Body of pancreas (tissue), 4 donors: ENCODE measurements at regions not wholly inside any gene's neighbourhood (a gene's known extent, or its start where the extent isn't known, plus 50 kb on each side); places are given as distances from the start of the nearest gene placed in this dataset.

ENCODE experiments used
- ATAC-seq: fragments of 150-250 bp; one replicate; pipeline ENCODE4 v1.9.1; 2016
- DNase-seq, 4 donors: peaks; one replicate each; pipeline ENCODE4 v3.0.0-alpha.2; 2019
- H3K27ac ChIP-seq, 4 donors: fragments of 200-600 bp; sonication (generic); 1 replicate in 3 of 4; 2 replicates in 1 of 4; pipeline versions ENCODE4 v1.5.1 to v1.6.1; 2016 to 2019; ENCODE audit warnings: mild to moderate bottlenecking in 1 of 4, mixed read lengths in 1 of 4, moderate library complexity in 1 of 4
- H3K27me3 ChIP-seq, 2 donors: fragments of 200-600 bp; sonication (generic); one replicate each; pipeline ENCODE4 v1.6.0; 2016; ENCODE audit warnings: mild to moderate bottlenecking in 1 of 2
- H3K36me3 ChIP-seq, 2 donors: fragments of 200-600 bp; sonication (generic); replicated peaks in 1 of 2; 2 replicates each; pipeline ENCODE4 v1.5.1; 2016; ENCODE audit warnings: low read depth in 2 of 2; ENCODE audit not compliant: insufficient read depth in 1 of 2
- H3K4me1 ChIP-seq: fragments of 200-600 bp; sonication (generic); one replicate; pipeline ENCODE4 v1.6.0; 2016
- H3K4me3 ChIP-seq, 2 donors: fragments of 200-600 bp; sonication (generic); 1 replicate in 1 of 2; 2 replicates in 1 of 2; pipeline ENCODE4 v1.5.1; 2016 to 2019
- H3K9me3 ChIP-seq, 3 donors: fragments of 200-600 bp; sonication (generic); 1 replicate in 2 of 3; 2 replicates in 1 of 3; pipeline ENCODE4 v1.5.1; 2016
- POLR2A ChIP-seq, 3 donors: fragments of 450-650 bp; IDR thresholded peaks; one replicate each; pipeline ENCODE4 v1.6.1; 2016; ENCODE audit warnings: antibody characterized with exemption in 3 of 3, mild to moderate bottlenecking in 2 of 3
- whole genome bisulfite sequencing, 2 donors: methylation state at CpG; one replicate each; pipeline ENCODE4 v1.1.5; 2017; 5-methylcytosine and 5-hydroxymethylcytosine counted together
- intact Hi-C: fragments of 100-400 bp; cut with DNase I; formaldehyde crosslinking; loops from one replicate; pipeline ENCODE4 v1.15.1; 2023
- TF ChIP-seq, protein P1 (sequence below), 7 experiments: fragments of 450-650 bp in 4 of 7; fragments of 200-600 bp in 3 of 7; sonication (generic) in 3 of 7; IDR thresholded peaks; one replicate each; pipeline ENCODE4 v1.5.1; 2016 to 2019; ENCODE audit warnings: antibody characterized with exemption in 7 of 7

DNA sequence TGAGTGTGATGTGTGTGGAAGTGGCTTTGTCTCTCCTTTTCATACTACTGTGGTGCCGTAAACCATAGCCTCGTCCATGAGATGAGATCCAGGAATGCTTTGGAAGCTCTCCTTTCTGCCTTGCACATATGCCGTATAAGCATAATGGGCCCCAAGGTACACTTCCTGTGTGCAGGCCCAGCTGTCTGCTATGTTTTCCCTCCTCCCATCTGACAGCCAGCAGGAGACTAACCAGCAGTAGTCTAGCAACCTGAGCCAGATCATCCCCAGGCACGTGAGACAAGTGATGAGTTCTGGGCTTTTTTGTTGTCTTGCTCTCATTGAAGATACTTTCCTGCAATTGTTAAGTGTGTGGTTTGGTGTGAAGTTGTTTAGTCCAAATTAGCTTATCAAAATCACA, 555.5 kb upstream of the LRRTM4 start:
- no peaks in the 10 kb centered on the region for H3K36me3 ChIP-seq
- DNase-seq (peak in 1 of 4 donors; percentile 8), ATAC-seq (no peak)
- WGBS, 2 donors = 45 to 61% methylated on average over 4 of the region's 4 CpGs
- H3K27ac ChIP-seq = no peak overlapping the region
- no peaks in the 10 kb centered on the region for H3K9me3 ChIP-seq
- no peak overlapping the region for H3K4me3 ChIP-seq
- TF ChIP-seq, protein P1, sequence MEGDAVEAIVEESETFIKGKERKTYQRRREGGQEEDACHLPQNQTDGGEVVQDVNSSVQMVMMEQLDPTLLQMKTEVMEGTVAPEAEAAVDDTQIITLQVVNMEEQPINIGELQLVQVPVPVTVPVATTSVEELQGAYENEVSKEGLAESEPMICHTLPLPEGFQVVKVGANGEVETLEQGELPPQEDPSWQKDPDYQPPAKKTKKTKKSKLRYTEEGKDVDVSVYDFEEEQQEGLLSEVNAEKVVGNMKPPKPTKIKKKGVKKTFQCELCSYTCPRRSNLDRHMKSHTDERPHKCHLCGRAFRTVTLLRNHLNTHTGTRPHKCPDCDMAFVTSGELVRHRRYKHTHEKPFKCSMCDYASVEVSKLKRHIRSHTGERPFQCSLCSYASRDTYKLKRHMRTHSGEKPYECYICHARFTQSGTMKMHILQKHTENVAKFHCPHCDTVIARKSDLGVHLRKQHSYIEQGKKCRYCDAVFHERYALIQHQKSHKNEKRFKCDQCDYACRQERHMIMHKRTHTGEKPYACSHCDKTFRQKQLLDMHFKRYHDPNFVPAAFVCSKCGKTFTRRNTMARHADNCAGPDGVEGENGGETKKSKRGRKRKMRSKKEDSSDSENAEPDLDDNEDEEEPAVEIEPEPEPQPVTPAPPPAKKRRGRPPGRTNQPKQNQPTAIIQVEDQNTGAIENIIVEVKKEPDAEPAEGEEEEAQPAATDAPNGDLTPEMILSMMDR (IDR thresholded peaks at IDR 0.05) = no peak
- TF ChIP-seq POLR2A (IDR thresholded peaks at IDR 0.05) = no peak
- intact Hi-C loops = no loop called here
- no peaks in the 10 kb centered on the region for H3K27me3 ChIP-seq
- no peaks in the 10 kb centered on the region for H3K4me1 ChIP-seq

DNA sequence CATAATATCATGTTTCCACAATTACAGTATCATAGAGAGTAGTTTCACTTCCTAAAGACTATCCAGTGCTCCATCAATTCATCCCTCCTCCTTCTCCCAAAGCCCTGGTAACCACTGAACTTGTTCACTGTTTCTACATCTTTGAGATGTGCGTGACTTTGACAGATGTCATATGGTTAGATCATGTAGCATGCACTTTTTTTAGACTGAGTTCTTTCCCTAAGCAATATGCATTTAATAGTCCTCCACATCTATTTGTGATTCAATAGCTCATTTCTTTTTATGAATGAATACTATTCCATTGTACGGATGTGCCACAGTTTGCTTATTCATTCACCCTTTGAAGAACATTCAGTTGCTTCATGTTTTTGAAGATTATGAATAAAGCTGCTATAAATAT, 560.4 kb upstream of the LRRTM4 start:
- DNase-seq (no peak), ATAC-seq (no peak)
- Histone ChIP-seq H3K4me3 (no peak overlapping the region), H3K27me3 (no peaks in the 10 kb centered on the region), H3K27ac (no peak overlapping the region), H3K36me3 (no peaks in the 10 kb centered on the region), H3K4me1 (no peaks in the 10 kb centered on the region), H3K9me3 (no peaks in the 10 kb centered on the region)
- intact Hi-C loops = no loop called here
- TF ChIP-seq POLR2A (IDR thresholded peaks at IDR 0.05) = no peak
- TF ChIP-seq, protein P1 (IDR thresholded peaks at IDR 0.05) = no peak
- WGBS, 2 donors = 79 to 89% methylated on average over 2 of the region's 2 CpGs

- TF ChIP-seq, protein P1 (IDR thresholded peaks at IDR 0.05) = no peak
- H3K36me3 ChIP-seq = no peaks in the 10 kb centered on the region
- H3K27ac ChIP-seq = no peak overlapping the region
- ATAC-seq (no peak), DNase-seq (no peak)
- H3K4me3 ChIP-seq = no peak overlapping the region
- H3K27me3 ChIP-seq = no peaks in the 10 kb centered on the region
- no peaks in the 10 kb centered on the region for H3K9me3 ChIP-seq
- no peaks in the 10 kb centered on the region for H3K4me1 ChIP-seq
- intact Hi-C loops = no loop called here
Measured at GRCh38 chr2:78093436-78093835, 571.3 kb upstream of the LRRTM4 start.

GRCh38 chr2:78109272-78109671, 587.1 kb upstream of the LRRTM4 start:
- Histone ChIP-seq H3K4me3 (no peak overlapping the region), H3K4me1 (no peaks in the 10 kb centered on the region), H3K27me3 (no peaks in the 10 kb centered on the region), H3K27ac (no peak overlapping the region), H3K36me3 (no peaks in the 10 kb centered on the region), H3K9me3 (no peaks in the 10 kb centered on the region)
- intact Hi-C loops = no loop called here
- DNase-seq (no peak), ATAC-seq (no peak)
- TF ChIP-seq POLR2A (IDR thresholded peaks at IDR 0.05) = no peak
- TF ChIP-seq, protein P1 (IDR thresholded peaks at IDR 0.05) = no peak
- WGBS, 2 donors = 30 to 56% methylated on average over 3 of the region's 3 CpGs

DNA sequence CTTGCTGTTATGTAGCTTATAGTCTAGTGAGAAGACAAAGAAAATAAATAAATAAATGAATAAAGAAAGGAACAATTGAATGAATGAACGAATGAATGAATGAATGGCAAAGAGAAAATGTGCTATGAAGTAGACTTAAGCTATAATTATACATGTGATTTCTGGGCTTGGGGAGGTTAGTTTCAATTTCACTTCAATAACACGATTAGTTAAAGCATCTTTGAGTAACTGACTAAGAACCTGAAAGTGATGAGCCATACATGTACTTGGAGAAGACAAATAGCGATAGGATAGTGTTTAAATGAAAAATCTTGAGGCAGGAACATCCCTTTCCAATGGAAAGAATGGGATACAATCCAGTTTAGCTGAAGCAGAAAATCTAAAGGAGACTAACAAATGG, 593.1 kb upstream of the LRRTM4 start:
- intact Hi-C loops = no loop called here
- no peak overlapping the region for H3K27ac ChIP-seq
- no peaks in the 10 kb centered on the region for H3K9me3 ChIP-seq
- TF ChIP-seq POLR2A (IDR thresholded peaks at IDR 0.05) = no peak
- TF ChIP-seq, protein P1 (IDR thresholded peaks at IDR 0.05) = no peak
- WGBS, 2 donors = 53 to 63% methylated on average over 3 of the region's 3 CpGs
- no peaks in the 10 kb centered on the region for H3K4me1 ChIP-seq
- H3K27me3 ChIP-seq = no peaks in the 10 kb centered on the region
- DNase-seq = no peak
- no peak overlapping the region for H3K4me3 ChIP-seq
- no peaks in the 10 kb centered on the region for H3K36me3 ChIP-seq
- no peak for ATAC-seq
